HL-60 (cell line): ENCODE measurements at regions not wholly inside any gene's neighbourhood (a gene's known extent, or its start where the extent isn't known, plus 50 kb on each side); places are given as distances from the start of the nearest gene placed in this dataset.
A peak's percentile ranks its signal among the peaks of the same experiment; 100 is the strongest.

Experiments used
- DNase-seq, 2 experiments: peaks; one replicate each; pipeline ENCODE4 v3.0.0-alpha.2; 2010 to 2020; ENCODE audit warnings: low read depth in 1 of 2, low spot score in 1 of 2
- H3K27ac ChIP-seq: fragments of 250-450 bp; sonication (Bioruptor Pico); replicated peaks from 2 replicates; pipeline ENCODE4 v1.5.1; 2020; ENCODE audit warnings: mild to moderate bottlenecking, moderate library complexity
- H3K27me3 ChIP-seq: fragments of 250-450 bp; sonication (Bioruptor Pico); 2 replicates; pipeline ENCODE4 v1.5.1; 2021; ENCODE audit warnings: mild to moderate bottlenecking, moderate library complexity; ENCODE audit not compliant: insufficient read depth, poor library complexity, severe bottlenecking
- H3K4me3 ChIP-seq: replicated peaks from 2 replicates; pipeline ENCODE4 v1.5.1; 2011; ENCODE audit warnings: mild to moderate bottlenecking, control low read depth, low read length; ENCODE audit not compliant: insufficient read depth
- CTCF ChIP-seq: IDR thresholded peaks from one replicate; pipeline ENCODE4 v1.5.1; 2011; ENCODE audit warnings: low read length, control low read depth, inconsistent platforms; ENCODE audit not compliant: insufficient read depth
- GABPA ChIP-seq: IDR thresholded peaks from 2 replicates; pipeline ENCODE4 v1.6.1; 2012; ENCODE audit warnings: low read depth
- POLR2AphosphoS5 ChIP-seq: IDR thresholded peaks from 2 replicates; pipeline ENCODE4 v1.6.1; 2012; ENCODE audit warnings: low read depth
- REST ChIP-seq: IDR thresholded peaks from 2 replicates; pipeline ENCODE4 v1.6.1; 2012; ENCODE audit warnings: low read depth; ENCODE audit not compliant: insufficient replicate concordance
- SPI1 ChIP-seq: IDR thresholded peaks from 2 replicates; pipeline ENCODE4 v1.6.1; 2012; ENCODE audit warnings: low read depth, mild to moderate bottlenecking, borderline replicate concordance

GRCh38 chr4:120132935-120133334 is 66.3 kb upstream of the MAD2L1 start:
- DNase-seq: peak; percentile 74 to 85
- Histone ChIP-seq H3K27me3 (no peaks in the 10 kb centered on the region), H3K4me3 (no peak overlapping the region), H3K27ac (no peak overlapping the region)
- no peak for TF ChIP-seq REST
- no peak for TF ChIP-seq POLR2AphosphoS5
- peak; percentile 84 for TF ChIP-seq SPI1
- TF ChIP-seq GABPA: no peak

DNA sequence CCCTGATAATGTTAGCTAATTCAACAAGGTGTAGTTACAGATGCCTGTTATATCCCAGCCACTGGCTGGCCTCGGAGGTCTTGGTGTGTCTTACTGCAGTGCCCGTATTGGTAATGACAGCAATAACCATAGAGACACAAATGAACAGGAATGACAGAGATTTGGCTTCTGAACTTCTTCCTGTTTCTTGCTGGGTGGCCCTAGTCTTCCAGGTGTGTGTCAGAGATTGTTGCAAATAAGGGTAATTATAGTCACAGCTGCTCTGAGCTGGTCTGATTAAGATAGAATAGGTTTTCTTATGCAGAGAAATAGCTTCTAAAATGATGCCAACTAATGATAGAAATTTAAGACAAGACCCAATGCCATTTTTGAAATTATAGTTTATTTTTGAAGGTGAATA is 64.1 kb upstream of the MAD2L1 start:
- DNase-seq: no peak
- TF ChIP-seq POLR2AphosphoS5 (no peak), SPI1 (no peak), GABPA (no peak), CTCF (no peak), REST (no peak)

More for the DNA sequence above, 64.1 kb upstream of the MAD2L1 start:
- H3K27ac ChIP-seq: no peak overlapping the region
- H3K27me3 ChIP-seq: no peaks in the 10 kb centered on the region
- no peak overlapping the region for H3K4me3 ChIP-seq
